ENCODE measurements at regions not wholly inside any gene's neighbourhood (a gene's known extent, or its start where the extent isn't known, plus 50 kb on each side); places are given as distances from the start of the nearest gene placed in this dataset.
A peak's percentile ranks its signal among the peaks of the same experiment; 100 is the strongest.

DNA sequence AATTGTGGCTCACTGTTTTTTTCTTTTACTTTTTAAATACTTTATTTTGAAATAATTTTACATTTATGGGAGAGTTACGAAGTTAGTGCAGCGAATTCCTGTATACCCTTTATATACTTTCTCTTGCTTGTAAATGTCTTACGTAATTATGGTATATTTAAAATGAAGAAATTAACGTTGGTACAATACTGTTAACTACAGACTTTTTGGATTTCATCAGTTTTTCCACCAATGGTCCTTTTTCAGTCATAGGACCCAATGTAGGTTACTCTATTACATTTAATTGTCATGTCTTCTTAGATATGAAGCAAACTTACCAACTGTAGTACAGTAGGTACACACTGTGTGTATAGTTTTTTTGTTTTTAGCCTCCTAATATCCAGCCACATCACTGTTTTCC lies 76.3 kb downstream of the BOLA3 start:
- no peak overlapping the region for H3K4me3 ChIP-seq (ENCODE audit: low read length)
- Mint-ChIP-seq H3K4me1 (ENCODE audit: low read depth) (peaks cover 18% of the 10 kb centered on the region), H3K27ac (no peak overlapping the region), H3K4me3 (no peak overlapping the region), H3K27me3 (no peaks in the 10 kb centered on the region), H3K9me3 (no peaks in the 10 kb centered on the region), H3K36me3 (ENCODE audit: low read depth) (peaks cover 50% of the 10 kb centered on the region)
- ChIA-PET CTCF (no interaction called here), POLR2A (no interaction called here)
- DNase-seq = no peak
- no peaks in the 10 kb centered on the region for H3K4me1 ChIP-seq (ENCODE audit: insufficient read depth, low read length)
- H3K27me3 ChIP-seq (ENCODE audit: control insufficient read depth in 1 of 2, insufficient read depth in 2 of 2, low read length in 2 of 2) = no peaks in the 10 kb centered on the region
- no peak overlapping the region for H3K27ac ChIP-seq (ENCODE audit: low read depth in 1 of 2, low read length in 2 of 2)
- H3K9me3 ChIP-seq (ENCODE audit: control insufficient read depth in 1 of 2, insufficient read depth in 1 of 2, low read length in 2 of 2) = no peaks in the 10 kb centered on the region
- no peak for ATAC-seq (ENCODE audit: poor library complexity)
- H3K36me3 ChIP-seq (ENCODE audit: insufficient read depth, low read length) = peaks cover 16% of the 10 kb centered on the region
- TF ChIP-seq CTCF (IDR thresholded peaks at IDR 0.05) = no peak
- intact Hi-C loops (cut with DNase I, micrococcal nuclease) = no loop called here

DNA sequence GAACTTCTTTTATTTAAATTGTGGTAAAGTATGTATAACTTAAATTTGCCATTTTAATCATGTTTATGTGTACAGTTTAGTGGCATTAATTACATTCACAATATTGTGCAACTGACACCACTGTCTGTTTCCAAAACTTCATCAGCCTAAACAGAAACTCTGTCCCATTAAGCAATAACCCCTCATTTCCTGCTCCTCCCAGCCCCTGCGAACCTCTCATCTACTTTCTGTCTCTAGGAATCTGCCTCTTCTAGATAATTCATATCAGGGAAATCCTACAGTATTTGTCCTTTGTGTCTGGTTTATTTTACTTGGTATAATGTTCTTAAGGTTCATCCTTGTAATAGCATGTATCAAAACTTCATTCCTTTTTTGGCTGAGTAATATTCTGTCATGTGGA lies 75.1 kb downstream of the BOLA3 start:
- Histone ChIP-seq H3K9me3 (ENCODE audit: control insufficient read depth in 1 of 2, insufficient read depth in 1 of 2, low read length in 2 of 2) (no peaks in the 10 kb centered on the region), H3K4me1 (ENCODE audit: insufficient read depth, low read length) (no peaks in the 10 kb centered on the region), H3K27ac (ENCODE audit: low read depth in 1 of 2, low read length in 2 of 2) (no peak overlapping the region), H3K36me3 (ENCODE audit: insufficient read depth, low read length) (peaks cover 22% of the 10 kb centered on the region), H3K4me3 (ENCODE audit: low read length) (no peak overlapping the region), H3K27me3 (ENCODE audit: control insufficient read depth in 1 of 2, insufficient read depth in 2 of 2, low read length in 2 of 2) (no peaks in the 10 kb centered on the region)
- Mint-ChIP-seq H3K36me3 (ENCODE audit: low read depth) (peaks cover 60% of the 10 kb centered on the region), H3K4me1 (ENCODE audit: low read depth) (peaks cover 11% of the 10 kb centered on the region), H3K9me3 (no peaks in the 10 kb centered on the region), H3K4me3 (no peak overlapping the region), H3K27me3 (no peaks in the 10 kb centered on the region), H3K27ac (peak overlapping the region; percentile 59)
- intact Hi-C loops (cut with DNase I, micrococcal nuclease) = no loop called here
- DNase-seq (peak in 1 of 14 experiments; percentile 23), ATAC-seq (ENCODE audit: poor library complexity) (no peak)
- POLR2A ChIA-PET = no interaction called here
- TF ChIP-seq CTCF (IDR thresholded peaks at IDR 0.05) = no peak
- CTCF ChIA-PET = no interaction called here

GRCh38 chr2:74074487-74074886 lies 73.2 kb downstream of the BOLA3 start:
- H3K4me3 ChIP-seq (ENCODE audit: low read length) = no peak overlapping the region
- peaks cover 22% of the 10 kb centered on the region for H3K36me3 ChIP-seq (ENCODE audit: insufficient read depth, low read length)
- ChIA-PET CTCF (no interaction called here), POLR2A (no interaction called here)
- Mint-ChIP-seq H3K27me3 (no peaks in the 10 kb centered on the region), H3K4me1 (ENCODE audit: low read depth) (peaks cover 9% of the 10 kb centered on the region), H3K4me3 (no peak overlapping the region), H3K27ac (no peak overlapping the region), H3K9me3 (no peaks in the 10 kb centered on the region), H3K36me3 (ENCODE audit: low read depth) (peaks cover 65% of the 10 kb centered on the region)
- DNase-seq = no peak
- H3K27me3 ChIP-seq (ENCODE audit: control insufficient read depth in 1 of 2, insufficient read depth in 2 of 2, low read length in 2 of 2) = no peaks in the 10 kb centered on the region
- no peaks in the 10 kb centered on the region for H3K4me1 ChIP-seq (ENCODE audit: insufficient read depth, low read length)
- intact Hi-C loops (cut with DNase I, micrococcal nuclease) = no loop called here
- ATAC-seq (ENCODE audit: poor library complexity) = no peak
- no peak overlapping the region for H3K27ac ChIP-seq (ENCODE audit: low read depth in 1 of 2, low read length in 2 of 2)
- TF ChIP-seq CTCF (IDR thresholded peaks at IDR 0.05) = no peak
- H3K9me3 ChIP-seq (ENCODE audit: control insufficient read depth in 1 of 2, insufficient read depth in 1 of 2, low read length in 2 of 2) = no peaks in the 10 kb centered on the region
